ENCODE measurements at regions not wholly inside any gene's neighbourhood (a gene's known extent, or its start where the extent isn't known, plus 50 kb on each side); places are given as distances from the start of the nearest gene placed in this dataset.

DNA sequence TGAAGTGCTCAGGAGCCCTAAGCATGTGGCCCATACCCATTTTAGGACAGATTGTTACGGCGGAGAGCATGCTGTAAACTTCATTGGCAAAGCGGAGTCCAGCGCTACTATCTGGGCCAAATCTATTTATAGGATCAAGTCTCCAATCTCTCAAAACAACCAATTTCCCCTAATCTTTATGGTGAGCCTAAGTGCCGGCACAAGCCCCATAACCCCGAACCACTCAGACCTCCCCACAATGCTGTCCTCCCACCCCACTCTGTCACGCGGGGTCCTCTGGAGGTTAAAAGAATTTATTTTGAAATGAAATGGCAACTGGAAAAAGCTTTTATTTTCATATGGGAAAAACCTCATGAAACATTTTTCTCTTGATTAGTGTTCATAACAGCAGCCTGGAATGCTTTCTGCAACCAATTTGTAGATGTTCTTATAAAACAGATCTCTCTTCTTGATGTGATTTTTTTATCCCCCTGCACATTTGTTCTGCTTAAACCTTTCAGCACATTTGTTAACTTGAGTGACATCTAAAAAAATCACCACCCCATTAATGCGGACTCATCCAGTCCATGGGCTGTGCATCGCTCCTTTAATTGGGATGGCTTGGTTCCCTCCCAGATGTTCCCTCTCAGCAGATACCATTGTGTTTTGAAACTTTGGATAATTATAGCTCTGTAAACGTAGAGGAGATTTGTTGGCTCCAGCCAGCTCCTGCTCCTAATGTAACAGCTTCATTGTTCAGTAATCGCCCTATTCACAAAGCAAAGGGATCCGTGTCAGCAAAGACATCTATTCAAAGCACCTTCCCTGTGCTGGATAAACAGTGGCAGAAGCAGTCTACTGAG, 323.6 kb downstream of the CD83 start:
- DNase-seq, result peak; percentile 77

DNA sequence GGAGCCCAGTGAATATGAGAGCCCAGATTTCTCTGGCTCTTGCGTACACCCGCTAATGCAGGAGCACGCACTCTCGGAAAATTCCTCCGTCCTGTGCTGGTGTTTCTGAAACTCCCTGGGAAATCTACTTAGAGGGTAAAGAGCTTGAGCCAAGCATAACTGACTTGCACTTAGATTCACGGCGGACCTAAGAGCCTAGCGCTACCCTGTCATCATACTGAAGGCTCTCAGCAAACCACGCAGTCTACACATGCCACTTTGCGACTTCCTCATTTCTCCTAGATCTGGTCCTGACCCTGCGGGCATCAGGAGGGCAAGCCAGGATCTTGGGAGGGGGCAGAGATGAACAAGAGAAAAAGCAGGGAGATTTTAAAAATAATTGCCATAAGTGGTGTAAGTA, 324.7 kb downstream of the CD83 start:
- DNase-seq, result no peak

DNA sequence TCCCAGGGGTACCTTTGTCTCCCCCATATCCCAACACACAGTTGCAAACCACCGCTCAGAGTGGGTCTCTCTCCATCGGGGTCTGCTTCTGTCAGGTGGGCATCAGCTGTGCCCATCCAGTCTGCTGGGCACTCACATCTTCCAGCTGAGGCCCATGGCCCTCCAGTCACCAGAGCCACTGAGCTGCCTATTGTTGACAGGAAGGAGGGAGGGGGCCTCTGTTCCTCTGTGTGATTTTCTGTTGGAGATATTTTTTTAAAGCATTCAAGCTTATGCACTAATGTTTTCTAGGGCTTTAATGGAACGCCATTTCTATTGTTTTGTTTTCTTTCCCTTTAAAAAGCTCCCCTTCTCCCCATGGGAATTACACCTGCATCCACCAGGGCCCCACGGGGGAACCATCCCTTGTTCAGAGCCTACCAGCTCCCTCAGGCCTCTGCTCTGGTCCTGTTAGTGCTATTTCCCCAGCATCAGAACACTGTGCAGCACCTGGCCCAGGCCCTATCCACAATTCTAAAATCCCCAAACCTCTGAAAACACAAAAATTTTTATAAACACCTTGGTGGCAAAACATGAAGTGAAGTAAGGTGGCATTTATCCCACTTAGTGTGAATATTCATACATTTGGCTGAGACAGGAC, 326.2 kb downstream of the CD83 start:
- no peak for DNase-seq

DNA sequence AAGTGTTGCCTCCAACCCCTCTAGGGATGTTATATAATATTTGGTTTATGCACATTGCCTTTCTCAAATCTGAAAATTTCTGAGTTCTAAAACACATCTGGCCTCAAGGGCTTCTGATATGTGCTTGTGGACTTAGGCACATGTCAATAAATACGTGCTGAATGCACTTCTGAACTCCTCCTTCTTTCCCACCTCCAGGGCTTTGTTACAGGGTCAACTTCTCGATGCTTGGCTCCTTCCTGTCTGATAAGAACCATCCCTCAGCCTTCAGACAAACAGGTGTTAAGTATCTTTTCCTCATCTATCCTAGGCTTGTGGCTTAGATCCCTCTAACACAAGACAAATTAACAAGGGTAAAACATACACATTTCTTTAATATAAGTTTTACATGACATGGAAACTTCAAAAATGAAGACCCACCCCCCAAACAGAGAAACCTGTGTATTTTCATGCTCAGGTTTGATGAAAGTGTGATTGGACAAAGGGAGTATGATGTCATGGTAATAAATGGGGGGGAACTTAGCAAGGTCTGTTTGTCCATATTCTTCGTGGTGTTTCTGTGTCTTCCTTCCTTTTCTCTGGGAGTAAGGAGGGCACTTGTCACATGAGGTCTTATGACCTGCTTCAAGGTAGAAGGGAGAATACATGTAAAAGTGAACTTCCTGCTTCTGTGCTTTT, 326.9 kb downstream of the CD83 start:
- peak; percentile 79 for DNase-seq

DNA sequence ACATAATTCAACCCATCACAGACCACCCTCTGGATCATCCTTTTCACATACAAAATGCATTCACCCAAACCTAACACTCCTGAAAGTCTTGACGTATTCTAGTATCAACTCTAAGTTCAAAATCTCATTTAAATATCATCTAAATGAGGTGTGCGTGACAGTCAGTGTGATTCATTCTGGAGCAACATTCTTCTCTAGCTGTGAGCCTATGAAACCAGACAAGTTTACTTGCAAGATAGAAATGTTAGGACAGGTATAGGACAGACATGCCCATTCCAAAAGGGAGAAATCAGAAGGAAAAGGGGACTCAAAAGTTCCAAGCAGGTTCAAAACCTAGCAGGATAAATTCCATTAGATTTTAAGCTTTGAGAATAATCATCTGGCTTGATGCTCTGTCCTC, 329.7 kb downstream of the CD83 start:
- no peak for DNase-seq

DNA sequence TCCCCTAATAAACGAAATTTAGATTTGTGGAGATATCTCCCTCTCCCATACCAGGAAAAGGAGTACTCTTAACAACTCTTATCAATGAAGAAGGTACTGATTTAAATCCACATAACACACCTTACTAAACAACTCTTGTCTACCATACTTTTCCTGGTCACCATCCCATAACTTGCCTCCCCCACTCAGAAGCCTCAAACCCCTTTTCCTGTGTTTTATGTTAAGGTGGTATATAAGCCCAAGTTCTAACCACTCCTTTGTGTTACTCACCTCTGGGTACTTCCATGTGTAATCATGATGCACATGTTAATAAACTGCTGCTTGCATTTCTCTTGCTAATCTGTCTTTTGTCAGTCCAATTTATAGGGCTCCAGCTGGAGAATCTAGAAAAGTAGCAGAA, 330.7 kb downstream of the CD83 start:
- DNase-seq, result no peak

DNA sequence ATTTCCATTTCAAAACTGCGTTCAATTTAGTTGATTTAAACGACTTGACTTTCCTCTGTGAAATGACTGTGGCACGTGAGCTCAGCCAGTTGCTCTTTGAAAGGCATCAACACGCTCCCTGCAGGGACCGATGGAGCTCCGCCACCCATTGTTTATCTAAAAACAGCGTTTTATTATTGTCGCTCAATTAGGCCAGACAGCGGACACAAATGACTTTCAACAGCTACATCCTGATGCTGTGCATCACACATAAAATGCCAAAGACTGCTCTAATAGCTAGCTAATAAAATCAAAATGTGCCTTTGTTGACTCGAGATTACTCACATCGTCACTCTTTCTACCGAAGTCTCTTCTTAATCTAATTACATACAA, 332.5 kb downstream of the CD83 start:
- no peak for DNase-seq

DNA sequence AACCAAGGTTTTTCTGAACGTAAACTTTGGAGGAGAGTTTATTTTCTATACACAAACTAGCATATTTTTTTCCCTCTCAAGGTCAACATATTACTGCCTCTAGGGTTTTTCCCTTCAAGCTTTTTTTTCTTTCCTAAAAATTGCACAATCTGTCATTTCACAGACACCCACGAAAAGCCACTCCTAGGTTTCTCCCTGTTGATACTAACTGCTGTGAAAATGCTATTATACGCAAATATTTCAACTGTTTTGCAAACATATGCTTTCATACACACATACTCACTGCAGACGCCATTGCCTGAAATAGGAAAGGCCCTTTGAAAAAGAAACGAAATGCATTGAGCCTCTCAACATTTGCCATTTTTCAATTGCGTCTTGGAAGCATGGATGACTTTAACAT, 333.0 kb downstream of the CD83 start:
- DNase-seq, result no peak

DNA sequence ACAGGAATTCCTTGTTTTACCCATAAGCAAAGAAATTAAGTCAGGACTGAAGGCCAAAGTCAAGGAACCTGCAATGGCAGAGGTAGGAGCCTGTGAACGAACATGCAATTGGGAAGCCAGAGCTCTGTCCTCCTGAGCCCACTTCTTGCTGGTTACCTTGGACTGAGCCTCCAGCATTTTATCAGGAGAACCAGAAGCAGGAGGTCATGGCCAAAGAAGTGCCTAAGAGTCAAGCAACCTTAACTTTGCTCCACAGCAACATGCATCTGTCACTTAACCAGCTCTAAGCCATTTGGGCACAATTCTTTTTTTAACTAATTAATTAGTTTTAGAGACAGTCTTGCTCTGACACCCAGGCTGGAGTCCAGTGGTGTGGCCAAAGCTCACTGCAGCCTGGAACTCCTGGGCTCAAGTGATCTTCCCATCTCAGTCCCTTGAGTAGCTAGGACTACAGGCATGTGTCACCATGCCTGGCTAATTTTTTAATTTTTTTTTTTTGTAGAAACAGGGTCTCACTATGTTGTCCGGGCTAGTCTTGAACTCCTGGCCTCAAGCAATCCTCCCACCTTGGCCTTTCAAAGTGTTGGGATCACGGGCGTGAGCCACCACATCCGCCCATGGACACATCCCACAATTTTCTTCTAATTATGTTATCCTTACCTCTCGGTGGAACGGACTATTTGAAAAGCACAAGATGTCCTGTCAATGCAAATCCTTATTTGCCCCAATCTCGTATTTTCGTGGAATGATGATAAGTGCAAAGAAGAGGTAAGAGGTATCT, 334.2 kb downstream of the CD83 start:
- no peak for DNase-seq

DNA sequence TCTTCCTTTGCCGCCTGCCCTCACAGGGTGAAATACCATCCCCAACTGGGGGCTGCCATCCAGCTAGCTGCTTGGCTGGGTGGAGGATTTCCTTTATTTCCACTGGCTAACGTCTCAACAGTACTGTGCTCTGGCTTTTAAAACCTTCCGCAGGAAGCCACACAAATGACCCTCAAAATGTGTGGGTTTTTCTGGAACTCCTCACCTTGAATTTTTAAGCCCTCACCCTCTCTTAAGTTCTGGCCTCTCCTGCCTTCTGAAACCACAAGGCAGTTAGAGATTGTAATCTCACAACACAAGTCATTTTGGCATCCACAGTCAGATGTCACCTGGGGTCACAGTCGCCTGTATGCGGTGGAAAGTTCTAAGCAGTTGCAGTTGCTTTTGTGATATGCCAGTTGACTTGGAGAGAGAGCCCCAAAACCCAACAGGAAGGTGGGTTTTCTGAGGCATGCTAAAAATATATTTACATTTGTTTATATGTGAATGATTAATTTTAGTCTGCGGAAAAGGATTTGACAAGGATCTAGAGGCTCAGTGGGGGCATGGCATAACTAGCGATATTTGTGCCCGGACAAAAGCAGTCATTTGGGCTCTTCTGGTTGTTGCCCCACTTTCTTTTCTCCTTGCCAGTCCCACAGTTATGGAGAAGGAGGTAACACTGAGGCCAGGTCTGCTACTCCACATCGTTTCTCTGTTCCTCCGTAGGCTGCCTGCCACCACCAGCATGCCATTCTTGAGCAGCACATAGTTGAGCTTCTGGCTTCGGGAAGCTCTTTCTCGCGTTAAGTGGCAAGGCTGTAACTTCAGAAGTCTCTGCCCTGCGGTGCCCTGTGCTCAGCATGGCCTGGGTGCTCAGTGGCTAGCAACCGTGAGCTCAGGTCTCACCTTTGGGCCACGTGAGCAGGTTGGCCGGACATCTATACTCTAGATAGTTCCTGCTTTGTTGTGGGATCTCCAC, 335.3 kb downstream of the CD83 start:
- DNase-seq, result no peak

DNA sequence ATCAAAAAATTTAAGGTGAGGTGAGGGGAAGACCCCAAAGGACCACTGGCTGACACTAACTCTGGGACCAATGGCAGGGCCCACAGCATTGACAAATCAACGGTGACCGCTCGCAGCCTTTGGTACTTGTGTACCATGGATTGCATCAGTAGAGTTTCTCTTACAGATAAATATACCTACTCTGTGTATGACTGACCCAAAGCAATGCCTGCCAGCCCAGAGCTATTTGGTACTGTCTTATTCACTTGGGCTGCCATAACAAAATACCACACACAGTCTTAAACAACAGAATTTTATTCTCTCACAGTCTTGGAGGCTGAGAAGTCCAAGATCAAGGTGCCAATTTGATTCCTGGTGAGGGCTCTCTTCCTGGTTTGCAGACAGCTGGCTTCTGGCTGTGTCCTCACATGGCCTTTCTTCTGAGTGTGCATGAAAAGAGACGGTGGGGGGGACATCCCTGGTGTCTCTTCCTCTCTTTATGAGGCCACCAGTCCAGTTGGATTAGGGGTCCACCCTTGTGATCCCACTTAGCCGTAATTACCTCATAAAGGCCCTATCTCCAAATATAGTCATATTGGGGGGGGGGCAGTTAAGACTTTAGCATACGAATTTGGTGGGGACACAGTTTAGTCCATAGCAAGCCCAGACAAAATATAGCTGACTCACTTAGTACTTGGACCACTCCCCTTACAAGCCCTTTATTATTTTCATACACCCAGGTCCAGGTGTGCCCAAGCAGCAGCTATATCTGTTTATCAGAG, 336.3 kb downstream of the CD83 start:
- DNase-seq, result peak; percentile 71

DNA sequence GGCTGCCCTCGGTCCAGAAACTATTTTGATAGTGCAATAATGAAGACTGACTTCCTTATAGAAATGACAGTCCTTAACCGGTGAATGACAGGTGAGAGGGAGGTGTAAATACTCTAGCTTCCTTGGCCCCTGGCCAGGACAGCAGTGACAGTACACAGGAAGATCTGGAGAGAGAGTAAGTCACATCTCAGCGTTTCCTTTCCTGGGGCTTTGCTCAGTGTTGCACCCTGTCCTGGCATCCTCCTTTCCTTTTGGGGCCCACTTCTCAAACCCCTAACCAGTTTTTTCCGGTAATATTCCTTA, 336.9 kb downstream of the CD83 start:
- DNase-seq, result peak; percentile 98

DNA sequence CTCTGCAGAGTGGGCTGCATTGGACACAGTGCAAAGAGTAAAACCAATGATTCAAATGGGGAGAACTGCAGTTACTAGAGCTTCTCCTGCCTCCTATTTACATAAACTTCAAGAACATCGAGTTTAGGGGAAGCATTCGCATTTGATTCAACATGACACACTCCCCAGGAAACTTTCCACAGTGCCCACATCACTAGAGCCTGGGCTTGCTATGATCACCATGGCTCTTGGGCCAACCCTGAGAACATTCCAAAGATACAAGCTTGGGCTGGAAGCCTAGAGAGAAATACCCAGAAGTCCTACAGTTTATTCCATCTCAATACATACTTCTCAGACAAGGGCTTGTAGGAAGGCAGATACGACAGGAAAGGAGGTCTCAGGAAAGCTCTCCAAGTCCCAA, 337.9 kb downstream of the CD83 start:
- no peak for DNase-seq

DNA sequence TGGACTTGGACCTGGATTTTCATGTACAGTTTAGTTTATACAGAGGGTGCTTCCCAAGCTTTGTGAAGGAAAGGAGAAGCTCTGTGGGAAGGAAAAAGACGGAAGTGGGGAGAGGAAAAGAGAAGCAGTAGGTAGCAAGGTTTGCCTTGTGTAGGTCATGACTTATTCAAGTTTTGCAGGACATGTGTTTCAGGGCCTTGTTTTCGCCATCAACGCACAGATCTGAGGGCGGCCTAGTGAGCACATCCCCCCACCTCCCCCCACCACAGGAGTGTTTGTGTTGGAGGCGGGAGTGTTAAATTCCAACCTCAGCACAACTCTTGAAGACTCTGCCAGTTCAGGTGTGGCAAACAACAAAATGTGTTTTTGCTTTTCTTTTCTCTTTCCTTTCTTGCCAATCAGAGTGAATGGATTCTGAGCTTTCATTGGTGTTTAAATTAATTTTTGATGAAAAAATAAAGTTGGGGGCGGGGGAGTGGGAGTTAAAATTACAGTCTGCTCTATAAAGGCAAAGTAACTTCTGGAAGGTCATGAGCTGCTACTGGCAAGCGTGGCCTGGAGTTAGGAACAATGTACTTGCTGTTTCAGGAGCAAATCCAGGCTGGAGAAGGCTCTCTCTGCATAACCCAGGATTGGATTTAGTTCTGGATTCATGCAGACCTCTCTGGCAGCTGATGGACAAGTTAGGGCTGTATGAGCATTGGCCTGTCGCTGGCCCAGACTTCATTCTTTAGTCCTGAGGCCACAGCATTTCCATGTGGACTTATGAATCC, 338.5 kb downstream of the CD83 start:
- DNase-seq, result no peak

DNA sequence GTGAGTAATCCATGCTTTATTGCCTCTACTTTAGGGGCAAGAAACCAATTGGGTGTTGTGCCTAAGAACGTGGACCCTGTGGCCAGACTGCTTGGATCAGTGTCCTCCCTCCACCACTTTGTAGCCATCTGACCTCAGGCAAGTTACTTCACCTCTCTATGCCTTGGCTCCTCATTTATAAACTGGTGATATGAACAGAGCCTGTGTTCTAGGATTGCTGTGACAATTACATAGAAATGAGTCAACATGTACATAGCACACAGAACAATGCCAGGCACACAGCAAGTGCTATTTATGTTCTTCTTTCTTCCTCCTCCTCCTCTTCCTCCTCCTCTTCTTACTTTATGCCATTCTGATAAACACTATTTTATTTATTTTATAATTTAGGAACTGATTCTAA, 339.4 kb downstream of the CD83 start:
- DNase-seq, result no peak

DNA sequence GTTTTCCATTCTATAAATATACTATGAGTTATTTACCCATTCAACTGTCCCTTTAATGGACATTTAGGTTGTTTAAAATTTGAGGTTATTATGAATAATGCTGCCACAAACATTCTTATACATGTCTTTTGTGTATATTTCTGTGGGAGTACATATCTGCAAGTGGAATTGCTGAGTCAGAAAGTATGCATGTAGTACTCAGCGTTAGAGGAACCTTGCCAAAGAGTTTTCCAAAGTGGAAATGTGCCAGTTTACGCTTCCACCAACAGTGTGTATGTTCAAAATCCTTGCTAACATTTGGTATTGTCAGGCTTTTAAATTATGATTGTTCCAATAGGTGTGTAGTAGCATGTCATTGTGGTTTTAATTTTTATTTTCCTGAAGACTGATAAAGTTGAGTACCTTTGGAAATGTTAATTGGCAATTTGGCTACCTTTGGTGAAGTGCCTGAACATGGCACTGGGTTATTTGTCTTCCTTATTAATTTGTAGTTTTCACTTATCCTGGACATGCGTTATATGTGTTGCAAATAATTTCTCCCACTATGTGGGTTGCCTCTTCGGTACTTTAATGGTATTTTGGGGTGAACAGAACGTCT, 341.2 kb downstream of the CD83 start:
- DNase-seq, result no peak

DNA sequence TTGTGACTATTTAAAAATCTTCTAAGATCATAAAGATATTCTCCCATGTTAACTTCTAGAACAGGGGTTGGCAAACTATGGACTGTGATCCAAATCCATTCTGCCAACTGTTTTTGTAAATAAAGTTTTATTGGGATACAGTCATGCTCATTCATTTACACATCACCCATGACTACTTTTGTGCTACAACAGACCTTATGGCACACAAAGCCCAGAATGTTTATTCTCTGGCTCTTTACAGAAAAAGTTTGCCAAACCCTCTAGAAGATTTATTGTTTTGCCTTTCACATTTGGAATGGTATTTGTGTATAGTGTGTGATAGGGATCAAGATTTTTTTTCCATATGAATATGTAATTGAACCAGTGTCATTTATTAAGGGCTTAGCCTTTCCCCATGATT, 341.7 kb downstream of the CD83 start:
- no peak for DNase-seq

DNA sequence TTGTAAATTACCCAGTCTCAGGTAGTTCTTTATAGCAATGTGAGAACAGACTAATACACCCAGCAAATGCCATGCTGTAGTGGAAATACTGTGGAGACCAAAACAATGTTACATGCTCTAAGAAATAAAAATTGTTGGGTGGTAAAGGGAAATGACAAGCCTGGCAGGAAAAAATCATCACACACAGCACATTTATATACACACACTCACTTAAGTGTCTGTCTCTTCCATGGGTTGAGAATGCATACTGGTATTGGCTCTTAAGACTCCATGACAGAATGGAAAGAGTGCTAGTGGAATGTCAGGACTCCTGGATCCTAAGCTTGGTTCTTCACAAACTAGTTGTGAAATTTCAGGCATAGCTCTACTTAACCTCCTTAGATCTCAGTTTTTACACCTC, 343.0 kb downstream of the CD83 start:
- no peak for DNase-seq

DNA sequence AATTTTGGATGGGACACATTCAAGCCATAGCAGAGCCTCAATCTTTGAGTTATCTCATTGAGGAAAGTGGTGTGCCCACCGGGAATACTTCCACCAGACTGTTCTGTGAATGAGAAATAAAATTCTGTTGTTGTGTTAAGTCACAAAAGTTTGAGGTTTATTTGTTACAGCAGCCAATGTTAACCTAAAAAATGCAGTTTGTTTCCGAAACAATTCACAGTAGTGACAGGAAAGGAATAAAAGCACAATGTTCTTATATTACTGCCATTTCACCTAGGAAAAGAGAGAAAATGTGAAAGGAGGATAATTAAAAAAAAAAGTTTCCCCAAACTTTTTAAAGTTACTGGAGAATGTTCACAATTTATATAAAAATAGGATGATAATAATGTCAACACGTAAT, 344.6 kb downstream of the CD83 start:
- DNase-seq, result no peak

DNA sequence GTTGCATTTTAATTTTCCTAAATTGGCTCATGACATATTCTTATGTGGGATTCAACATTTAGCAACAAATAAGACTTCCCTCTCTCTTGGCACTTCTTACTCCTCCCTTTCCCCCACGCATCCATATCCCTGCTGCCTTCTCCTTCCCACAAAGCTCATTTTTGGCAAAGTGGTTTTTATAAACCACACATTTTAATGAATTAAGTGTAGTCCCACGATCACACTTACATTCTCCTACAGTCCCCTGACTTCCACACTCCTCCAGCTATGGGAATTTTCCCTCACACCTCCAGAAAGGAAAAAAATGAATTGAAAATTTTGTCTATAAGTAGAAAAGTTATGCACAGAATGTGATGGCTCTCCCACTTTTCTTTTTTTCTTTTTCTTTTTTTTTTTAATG, 345.0 kb downstream of the CD83 start:
- no peak for DNase-seq
